Chondrocyte (in vitro differentiated cells): ENCODE measurements at regions not wholly inside any gene's neighbourhood (a gene's known extent, or its start where the extent isn't known, plus 50 kb on each side); places are given as distances from the start of the nearest gene placed in this dataset.
A peak's percentile ranks its signal among the peaks of the same experiment; 100 is the strongest.

Source experiments
- DNase-seq: peaks from one replicate; pipeline ENCODE4 v3.0.0; 2021; ENCODE audit warnings: mixed read lengths, low spot score
- H3K27ac Mint-ChIP-seq: one replicate; pipeline ENCODE4 v1.8.0; 2021; ENCODE audit warnings: mild to moderate bottlenecking, moderate library complexity, mixed read lengths; ENCODE audit not compliant: unreplicated experiment
- H3K27me3 Mint-ChIP-seq: 2 replicates; pipeline ENCODE4 v1.8.0; 2021; ENCODE audit warnings: low read depth, mixed read lengths
- H3K36me3 Mint-ChIP-seq: 2 replicates; pipeline ENCODE4 v1.8.0; 2021; ENCODE audit warnings: low read depth, mixed read lengths
- H3K4me1 Mint-ChIP-seq: 2 replicates; pipeline ENCODE4 v1.8.0; 2021; ENCODE audit warnings: low read depth, mild to moderate bottlenecking, mixed read lengths
- H3K4me3 Mint-ChIP-seq: one replicate; pipeline ENCODE4 v1.8.0; 2021; ENCODE audit warnings: mild to moderate bottlenecking, moderate library complexity, mixed read lengths; ENCODE audit not compliant: unreplicated experiment
- H3K9me3 Mint-ChIP-seq: 2 replicates; pipeline ENCODE4 v1.8.0; 2021; ENCODE audit warnings: low read depth, mixed read lengths
- TF ChIP-seq, protein P1 (sequence below): fragments of 200-600 bp; sonication (generic); IDR thresholded peaks from 2 replicates; pipeline ENCODE4 v1.5.0; 2021; ENCODE audit warnings: antibody characterized with exemption, mild to moderate bottlenecking, moderate library complexity

DNA sequence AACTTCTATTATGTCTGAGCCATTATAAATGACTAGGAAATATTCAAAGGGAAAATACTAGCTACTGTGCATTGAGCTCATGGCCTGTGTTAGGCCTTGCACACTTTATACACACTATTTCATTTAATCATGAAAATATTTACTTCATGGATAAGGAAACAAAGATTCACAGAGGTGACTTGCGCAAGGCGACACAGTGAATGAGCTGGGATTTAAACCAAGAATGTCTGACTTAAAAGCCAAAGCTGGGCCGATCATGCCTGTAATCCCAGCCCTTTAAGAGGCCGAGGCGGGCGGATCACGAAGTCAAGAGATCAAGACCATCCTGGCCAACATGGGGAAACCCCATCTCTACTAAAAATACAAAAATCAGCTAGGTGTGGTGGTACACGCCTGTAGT, 231.5 kb downstream of the MIAT start:
- no peaks in the 10 kb centered on the region for H3K27me3 Mint-ChIP-seq
- H3K27ac Mint-ChIP-seq, result peak overlapping the region; percentile 20
- H3K4me1 Mint-ChIP-seq, result peaks cover 83% of the 10 kb centered on the region

DNA sequence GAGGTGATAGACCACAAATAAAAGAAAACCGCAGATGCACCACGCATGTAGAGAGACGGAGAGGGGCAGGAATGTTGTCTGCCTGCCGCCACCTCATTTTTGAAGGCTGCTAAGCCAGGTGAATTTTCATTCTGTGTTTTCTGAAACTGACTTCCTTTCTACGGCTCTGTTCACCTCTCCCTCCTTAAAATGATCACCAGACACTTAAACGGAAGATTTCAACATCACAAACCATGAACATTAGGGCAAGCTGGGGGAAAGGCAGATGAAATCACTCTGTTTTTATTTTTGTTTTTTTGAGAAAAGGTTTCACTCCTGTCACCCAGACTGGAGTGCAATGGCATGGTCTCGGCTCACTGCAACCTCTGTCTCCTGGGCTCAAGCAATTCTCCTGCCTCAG, 232.4 kb downstream of the MIAT start:
- TF ChIP-seq, protein P1, sequence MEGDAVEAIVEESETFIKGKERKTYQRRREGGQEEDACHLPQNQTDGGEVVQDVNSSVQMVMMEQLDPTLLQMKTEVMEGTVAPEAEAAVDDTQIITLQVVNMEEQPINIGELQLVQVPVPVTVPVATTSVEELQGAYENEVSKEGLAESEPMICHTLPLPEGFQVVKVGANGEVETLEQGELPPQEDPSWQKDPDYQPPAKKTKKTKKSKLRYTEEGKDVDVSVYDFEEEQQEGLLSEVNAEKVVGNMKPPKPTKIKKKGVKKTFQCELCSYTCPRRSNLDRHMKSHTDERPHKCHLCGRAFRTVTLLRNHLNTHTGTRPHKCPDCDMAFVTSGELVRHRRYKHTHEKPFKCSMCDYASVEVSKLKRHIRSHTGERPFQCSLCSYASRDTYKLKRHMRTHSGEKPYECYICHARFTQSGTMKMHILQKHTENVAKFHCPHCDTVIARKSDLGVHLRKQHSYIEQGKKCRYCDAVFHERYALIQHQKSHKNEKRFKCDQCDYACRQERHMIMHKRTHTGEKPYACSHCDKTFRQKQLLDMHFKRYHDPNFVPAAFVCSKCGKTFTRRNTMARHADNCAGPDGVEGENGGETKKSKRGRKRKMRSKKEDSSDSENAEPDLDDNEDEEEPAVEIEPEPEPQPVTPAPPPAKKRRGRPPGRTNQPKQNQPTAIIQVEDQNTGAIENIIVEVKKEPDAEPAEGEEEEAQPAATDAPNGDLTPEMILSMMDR, result no peak
- Mint-ChIP-seq H3K27ac (no peak overlapping the region), H3K9me3 (no peaks in the 10 kb centered on the region), H3K36me3 (no peaks in the 10 kb centered on the region), H3K27me3 (no peaks in the 10 kb centered on the region), H3K4me3 (no peak overlapping the region), H3K4me1 (peaks cover 88% of the 10 kb centered on the region)
- no peak for DNase-seq

More for the DNA sequence above, 231.5 kb downstream of the MIAT start:
- TF ChIP-seq, protein P1, result no peak
- no peaks in the 10 kb centered on the region for H3K9me3 Mint-ChIP-seq
- H3K4me3 Mint-ChIP-seq, result no peak overlapping the region
- no peak for DNase-seq
- no peaks in the 10 kb centered on the region for H3K36me3 Mint-ChIP-seq

DNA sequence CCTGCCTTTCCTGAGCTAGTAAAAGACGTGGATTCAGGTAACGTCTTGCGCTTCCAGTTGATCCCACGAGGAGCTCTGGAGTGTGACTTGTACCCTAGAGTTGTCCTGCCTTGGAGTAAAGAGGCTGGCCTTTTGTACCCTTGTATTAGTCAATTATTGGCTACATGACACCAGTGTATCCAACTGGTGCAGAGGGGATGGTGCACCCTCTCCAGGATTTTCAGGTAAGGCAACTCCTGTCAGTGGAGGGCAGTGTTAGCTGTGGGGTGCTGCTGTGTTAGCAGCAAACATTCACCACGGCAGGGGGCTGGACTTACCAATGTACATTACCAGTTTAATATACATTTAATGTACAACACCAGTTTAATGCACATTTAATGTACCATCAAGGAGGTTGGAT, 233.5 kb downstream of the MIAT start:
- DNase-seq, result no peak
- H3K4me1 Mint-ChIP-seq, result peaks cover 88% of the 10 kb centered on the region
- no peaks in the 10 kb centered on the region for H3K36me3 Mint-ChIP-seq
- TF ChIP-seq, protein P1, result peak; percentile 51
- H3K9me3 Mint-ChIP-seq, result no peaks in the 10 kb centered on the region
- no peak overlapping the region for H3K4me3 Mint-ChIP-seq
- H3K27ac Mint-ChIP-seq, result no peak overlapping the region
- no peaks in the 10 kb centered on the region for H3K27me3 Mint-ChIP-seq

DNA sequence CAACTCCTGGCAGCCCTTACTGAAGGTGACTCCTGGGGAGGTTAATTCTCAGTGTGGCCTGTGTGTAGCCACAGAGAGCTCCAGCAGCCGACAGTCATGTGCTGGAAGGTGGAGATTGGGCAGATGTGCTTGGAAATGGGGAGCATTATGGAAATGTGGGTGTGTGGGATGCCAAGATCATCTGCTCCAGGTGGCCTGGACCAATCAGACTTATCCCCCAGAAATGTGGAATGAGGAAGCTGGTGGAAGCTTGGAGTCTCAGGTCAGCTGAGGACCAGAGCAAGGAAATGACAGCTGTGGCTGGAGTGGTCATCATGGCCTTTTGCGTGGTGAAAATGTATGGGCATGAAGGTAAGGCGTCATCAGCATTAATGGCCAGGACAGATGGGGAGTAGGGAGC, 234.0 kb downstream of the MIAT start:
- no peak for DNase-seq
- TF ChIP-seq, protein P1, result no peak
- H3K9me3 Mint-ChIP-seq, result no peaks in the 10 kb centered on the region
- H3K36me3 Mint-ChIP-seq, result no peaks in the 10 kb centered on the region
- H3K27me3 Mint-ChIP-seq, result no peaks in the 10 kb centered on the region
- peaks cover 86% of the 10 kb centered on the region for H3K4me1 Mint-ChIP-seq
- H3K27ac Mint-ChIP-seq, result peak overlapping the region; percentile 23
- H3K4me3 Mint-ChIP-seq, result no peak overlapping the region

DNA sequence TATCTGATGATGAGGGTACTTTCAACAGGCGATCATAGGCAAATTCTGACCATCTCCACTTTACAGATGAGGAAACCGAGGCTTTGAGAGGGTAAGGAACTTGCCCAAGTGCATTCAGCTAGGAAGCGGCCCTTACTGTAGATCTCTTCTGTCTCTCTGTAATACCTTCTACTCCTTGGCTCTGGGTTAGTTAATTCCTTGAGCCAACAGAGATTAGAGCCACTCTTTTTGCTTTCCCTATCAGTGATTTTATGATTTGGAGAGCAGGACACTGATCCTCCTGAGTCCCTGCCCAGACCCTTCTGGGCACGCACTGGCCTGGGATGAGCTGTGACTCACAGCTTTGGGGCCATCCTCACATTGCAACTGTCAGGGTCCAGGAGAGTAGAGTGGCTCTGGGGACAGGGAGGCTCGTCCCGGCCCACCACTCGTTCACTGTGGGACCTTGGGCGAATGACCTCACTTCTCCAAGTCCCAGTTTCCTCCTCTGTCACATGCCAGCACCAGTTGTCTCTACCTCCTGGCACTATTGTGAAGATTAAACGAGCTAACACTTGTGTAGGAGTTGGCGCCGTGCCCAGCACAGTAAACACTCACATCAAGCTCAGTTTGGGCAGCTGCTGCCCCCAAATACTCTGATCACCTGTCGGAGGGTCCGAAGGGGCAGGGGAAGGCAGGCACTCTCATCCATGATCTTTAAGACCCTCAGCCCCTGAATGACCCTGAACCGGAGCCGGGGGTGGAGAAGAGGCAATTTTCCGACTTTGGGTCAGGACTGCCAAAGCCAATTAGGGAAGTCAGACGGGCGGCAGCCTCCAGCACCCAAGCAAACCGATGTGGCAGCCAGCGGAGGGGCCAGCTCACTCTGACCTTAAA, 235.0 kb downstream of the MIAT start:
- TF ChIP-seq, protein P1, result no peak
- Mint-ChIP-seq H3K4me1 (peaks cover 79% of the 10 kb centered on the region), H3K27me3 (no peaks in the 10 kb centered on the region), H3K27ac (peak overlapping the region; percentile 97), H3K36me3 (no peaks in the 10 kb centered on the region), H3K4me3 (no peak overlapping the region), H3K9me3 (no peaks in the 10 kb centered on the region)
- DNase-seq, result no peak
